NCI-H1436 treated with DMSO at 0.1 percent for 48 hours (cell line): ENCODE measurements at regions not wholly inside any gene's neighbourhood (a gene's known extent, or its start where the extent isn't known, plus 50 kb on each side); places are given as distances from the start of the nearest gene placed in this dataset.
"Not testable (repeated sequence)": the region's sequence is repeated elsewhere in the genome, so short reads cannot be mapped to it uniquely, and the experiment has no call there.

Experiments used
- DNase-seq: peaks from one replicate; lab custom pipeline; 2025; lab: John Stamatoyannopoulos, UW

- DNase-seq: no peak
Observed at GRCh38 chr21:23607782-23608431, 1999.4 kb downstream of the MRPL39 start.

- no peak for DNase-seq
Observed at GRCh38 chr21:23601549-23601948, 2005.7 kb downstream of the MRPL39 start.

GRCh38 chr21:23593582-23593981, 2013.7 kb downstream of the MRPL39 start:
- DNase-seq: no peak

- DNase-seq: no peak
Observed at GRCh38 chr21:23585419-23585818, 2021.9 kb downstream of the MRPL39 start.

- DNase-seq: no peak
Observed at GRCh38 chr21:23579573-23579972, 2027.7 kb downstream of the MRPL39 start.

GRCh38 chr21:23578027-23578426, 2029.3 kb downstream of the MRPL39 start:
- DNase-seq: no peak

- DNase-seq: no peak
Observed at GRCh38 chr21:23574932-23575331, 2032.3 kb downstream of the MRPL39 start.

- DNase-seq: not testable (repeated sequence)
Observed at GRCh38 chr21:23548924-23549323, 2058.4 kb downstream of the MRPL39 start.

GRCh38 chr21:23543333-23543732, 2063.9 kb downstream of the MRPL39 start:
- DNase-seq: no peak

- DNase-seq: no peak
Observed at GRCh38 chr21:23542097-23542496, 2065.2 kb downstream of the MRPL39 start.

GRCh38 chr21:23541571-23541970, 2065.7 kb downstream of the MRPL39 start:
- no peak for DNase-seq

- DNase-seq: no peak
Observed at GRCh38 chr21:23534850-23535249, 2072.4 kb downstream of the MRPL39 start.

- no peak for DNase-seq
Observed at GRCh38 chr21:23531444-23531843, 2075.8 kb downstream of the MRPL39 start.

GRCh38 chr21:23524685-23525084, 2082.6 kb downstream of the MRPL39 start:
- no peak for DNase-seq

GRCh38 chr21:23522751-23523150, 2084.5 kb downstream of the MRPL39 start:
- DNase-seq: no peak

GRCh38 chr21:23507501-23507900, 2099.8 kb downstream of the MRPL39 start:
- no peak for DNase-seq

- DNase-seq: no peak
Observed at GRCh38 chr21:23496729-23497128, 2110.6 kb downstream of the MRPL39 start.

- no peak for DNase-seq
Observed at GRCh38 chr21:23488245-23488644, 2119.0 kb downstream of the MRPL39 start.

GRCh38 chr21:23480591-23481270, 2126.6 kb downstream of the MRPL39 start:
- no peak for DNase-seq

GRCh38 chr21:23478381-23478780, 2128.9 kb downstream of the MRPL39 start:
- DNase-seq: no peak

GRCh38 chr21:23475281-23476219, 2131.7 kb downstream of the MRPL39 start:
- no peak for DNase-seq

- DNase-seq: no peak
Observed at GRCh38 chr21:23471877-23472276, 2135.4 kb downstream of the MRPL39 start.

GRCh38 chr21:23463365-23463764, 2143.9 kb downstream of the MRPL39 start:
- DNase-seq: no peak
